Muscle of leg (tissue), 3 donors: ENCODE measurements at regions not wholly inside any gene's neighbourhood (a gene's known extent, or its start where the extent isn't known, plus 50 kb on each side); places are given as distances from the start of the nearest gene placed in this dataset.

Experiments used
- DNase-seq: peaks from one replicate; pipeline ENCODE4 v3.0.0; 2013
- H3K27ac ChIP-seq: one replicate; pipeline ENCODE4 v1.5.1; 2013; ENCODE audit warnings: mild to moderate bottlenecking, low read length, control low read depth
- H3K27me3 ChIP-seq: one replicate; pipeline ENCODE4 v1.6.1; 2013; ENCODE audit warnings: low read length; ENCODE audit not compliant: control insufficient read depth, insufficient read depth
- H3K36me3 ChIP-seq: one replicate; pipeline ENCODE4 v1.6.1; 2013; ENCODE audit warnings: low read length; ENCODE audit not compliant: control insufficient read depth, insufficient read depth
- H3K4me1 ChIP-seq: one replicate; pipeline ENCODE4 v1.6.1; 2013; ENCODE audit warnings: low read length; ENCODE audit not compliant: control insufficient read depth, insufficient read depth
- H3K4me3 ChIP-seq: one replicate; pipeline ENCODE4 v1.5.1; 2013; ENCODE audit warnings: low read length, control low read depth
- H3K9me3 ChIP-seq: replicated peaks from 2 replicates; pipeline ENCODE4 v1.6.1; 2013; ENCODE audit warnings: low read depth, low read length; ENCODE audit not compliant: control insufficient read depth
- WGBS: methylation state at CpG from one replicate; pipeline ENCODE4 v1.1.5; 2013; ENCODE audit warnings: missing lambda C conversion rate; ENCODE audit not compliant: insufficient coverage; 5-methylcytosine and 5-hydroxymethylcytosine counted together

- no peak overlapping the region for H3K4me3 ChIP-seq
- no peak for DNase-seq
- no peak overlapping the region for H3K27ac ChIP-seq
- no peaks in the 10 kb centered on the region for H3K4me1 ChIP-seq
- H3K9me3 ChIP-seq: no peaks in the 10 kb centered on the region
- no peaks in the 10 kb centered on the region for H3K27me3 ChIP-seq
- no peaks in the 10 kb centered on the region for H3K36me3 ChIP-seq
Observed at GRCh38 chr5:30867711-30868110, 325.8 kb upstream of the CDH6 start.

- no peak for DNase-seq
- H3K4me1 ChIP-seq: no peaks in the 10 kb centered on the region
- no peaks in the 10 kb centered on the region for H3K36me3 ChIP-seq
- WGBS: no CpG with 5 or more reads among the region's 8 CpGs
- no peak overlapping the region for H3K4me3 ChIP-seq
- no peaks in the 10 kb centered on the region for H3K9me3 ChIP-seq
- H3K27ac ChIP-seq: no peak overlapping the region
- H3K27me3 ChIP-seq: no peaks in the 10 kb centered on the region
Observed at GRCh38 chr5:30866142-30866541, 327.3 kb upstream of the CDH6 start.

GRCh38 chr5:30856242-30856641 lies 337.2 kb upstream of the CDH6 start:
- no peak overlapping the region for H3K4me3 ChIP-seq
- H3K4me1 ChIP-seq: no peaks in the 10 kb centered on the region
- H3K27me3 ChIP-seq: no peaks in the 10 kb centered on the region
- 92% methylated on average over 2 of the region's 3 CpGs for WGBS
- no peak overlapping the region for H3K27ac ChIP-seq
- DNase-seq: no peak
- H3K36me3 ChIP-seq: no peaks in the 10 kb centered on the region
- H3K9me3 ChIP-seq: no peaks in the 10 kb centered on the region

- no peak for DNase-seq
- H3K4me1 ChIP-seq: no peaks in the 10 kb centered on the region
- no peaks in the 10 kb centered on the region for H3K36me3 ChIP-seq
- H3K27me3 ChIP-seq: no peaks in the 10 kb centered on the region
- no peak overlapping the region for H3K4me3 ChIP-seq
- no peak overlapping the region for H3K27ac ChIP-seq
- no peaks in the 10 kb centered on the region for H3K9me3 ChIP-seq
Observed at GRCh38 chr5:30853158-30853557, 340.3 kb upstream of the CDH6 start.

GRCh38 chr5:30850866-30851265 lies 342.6 kb upstream of the CDH6 start:
- Histone ChIP-seq H3K4me3 (no peak overlapping the region), H3K27ac (no peak overlapping the region), H3K36me3 (no peaks in the 10 kb centered on the region), H3K27me3 (no peaks in the 10 kb centered on the region), H3K4me1 (no peaks in the 10 kb centered on the region), H3K9me3 (no peaks in the 10 kb centered on the region)
- WGBS: no CpG with 5 or more reads among the region's 2 CpGs
- DNase-seq: no peak

GRCh38 chr5:30849931-30850710 lies 343.4 kb upstream of the CDH6 start:
- no peak for DNase-seq
- H3K27me3 ChIP-seq: no peaks in the 10 kb centered on the region
- no peaks in the 10 kb centered on the region for H3K4me1 ChIP-seq
- no peak overlapping the region for H3K4me3 ChIP-seq
- H3K36me3 ChIP-seq: no peaks in the 10 kb centered on the region
- 79% methylated on average over 2 of the region's 6 CpGs for WGBS
- no peaks in the 10 kb centered on the region for H3K9me3 ChIP-seq
- no peak overlapping the region for H3K27ac ChIP-seq

- H3K4me1 ChIP-seq: no peaks in the 10 kb centered on the region
- DNase-seq: no peak
- no peaks in the 10 kb centered on the region for H3K27me3 ChIP-seq
- H3K36me3 ChIP-seq: no peaks in the 10 kb centered on the region
- no peak overlapping the region for H3K4me3 ChIP-seq
- H3K9me3 ChIP-seq: no peaks in the 10 kb centered on the region
- no peak overlapping the region for H3K27ac ChIP-seq
Observed at GRCh38 chr5:30846171-30846570, 347.3 kb upstream of the CDH6 start.

GRCh38 chr5:30845194-30845593 lies 348.3 kb upstream of the CDH6 start:
- Histone ChIP-seq H3K27me3 (no peaks in the 10 kb centered on the region), H3K36me3 (no peaks in the 10 kb centered on the region), H3K27ac (no peak overlapping the region), H3K4me1 (no peaks in the 10 kb centered on the region), H3K9me3 (no peaks in the 10 kb centered on the region), H3K4me3 (no peak overlapping the region)
- no CpG with 5 or more reads among the region's 2 CpGs for WGBS
- no peak for DNase-seq

GRCh38 chr5:30843541-30843940 lies 349.9 kb upstream of the CDH6 start:
- Histone ChIP-seq H3K36me3 (no peaks in the 10 kb centered on the region), H3K4me3 (no peak overlapping the region), H3K9me3 (no peaks in the 10 kb centered on the region), H3K27ac (no peak overlapping the region), H3K27me3 (no peaks in the 10 kb centered on the region), H3K4me1 (no peaks in the 10 kb centered on the region)
- DNase-seq: no peak
- WGBS: no CpG with 5 or more reads among the region's 5 CpGs

- no peaks in the 10 kb centered on the region for H3K9me3 ChIP-seq
Observed at GRCh38 chr5:30839956-30840355, 353.5 kb upstream of the CDH6 start.

GRCh38 chr5:30838936-30839496 lies 354.5 kb upstream of the CDH6 start:
- no peaks in the 10 kb centered on the region for H3K36me3 ChIP-seq
- no peak for DNase-seq
- H3K9me3 ChIP-seq: no peaks in the 10 kb centered on the region
- no peak overlapping the region for H3K27ac ChIP-seq
- H3K4me3 ChIP-seq: no peak overlapping the region
- H3K4me1 ChIP-seq: no peaks in the 10 kb centered on the region
- WGBS: no CpG with 5 or more reads among the region's 3 CpGs
- H3K27me3 ChIP-seq: no peaks in the 10 kb centered on the region

More at GRCh38 chr5:30839956-30840355, 353.5 kb upstream of the CDH6 start:
- no peaks in the 10 kb centered on the region for H3K27me3 ChIP-seq
- no CpG with 5 or more reads among the region's 3 CpGs for WGBS
- no peak for DNase-seq
- H3K4me3 ChIP-seq: no peak overlapping the region
- H3K4me1 ChIP-seq: no peaks in the 10 kb centered on the region
- H3K27ac ChIP-seq: no peak overlapping the region
- no peaks in the 10 kb centered on the region for H3K36me3 ChIP-seq
